ENCODE measurements at regions not wholly inside any gene's neighbourhood (a gene's known extent, or its start where the extent isn't known, plus 50 kb on each side); places are given as distances from the start of the nearest gene placed in this dataset.

GRCh38 chr12:124167141-124167540 is 127.8 kb upstream of the RFLNA start:
- TF ChIP-seq ELF4 (IDR thresholded peaks at IDR 0.05) (no peak), NFRKB (IDR thresholded peaks at IDR 0.05) (no peak), SUZ12 (IDR thresholded peaks at IDR 0.05) (no peak), HDGF (IDR thresholded peaks at IDR 0.05; ENCODE audit: borderline replicate concordance) (no peak), ZNF384 (IDR thresholded peaks at IDR 0.05) (no peak), FOXK2 (IDR thresholded peaks at IDR 0.05) (no peak), SP1 (IDR thresholded peaks at IDR 0.05) (no peak), FOXA1 (IDR thresholded peaks at IDR 0.05) (no peak), BHLHE40 (IDR thresholded peaks at IDR 0.05; ENCODE audit: borderline replicate concordance) (no peak), L3MBTL2 (conservative IDR thresholded peaks at IDR 0.05) (no peak), FOXM1 (IDR thresholded peaks at IDR 0.05; ENCODE audit: borderline replicate concordance) (no peak), ARNT (IDR thresholded peaks at IDR 0.05) (no peak)

All from HEK293T (cell line).